Adrenal gland (tissue), 9 donors: ENCODE measurements at regions not wholly inside any gene's neighbourhood (a gene's known extent, or its start where the extent isn't known, plus 50 kb on each side); places are given as distances from the start of the nearest gene placed in this dataset.

Experiments
- DNase-seq, 7 donors: peaks; one replicate each; pipeline ENCODE4 v3.0.0-alpha.2; 2019 to 2020
- H3K27ac ChIP-seq, 5 donors: fragments of 200-600 bp; sonication (generic) in 4 of 5; 1 replicate in 3 of 5; 2 replicates in 2 of 5; pipeline versions ENCODE4 v1.5.1 to v1.8.0; 2016 to 2020; ENCODE audit warnings: mild to moderate bottlenecking in 1 of 5
- H3K27me3 ChIP-seq: fragments of 200-600 bp; 2 replicates; pipeline ENCODE4 v1.8.0; 2021
- H3K36me3 ChIP-seq, 2 donors: fragments of 200-600 bp; replicated peaks in 1 of 2; 1 replicate in 1 of 2; 2 replicates in 1 of 2; pipeline versions ENCODE4 v1.5.1 to v1.8.0; 2018 to 2022
- H3K4me1 ChIP-seq, 2 donors: fragments of 200-600 bp; replicated peaks in 1 of 2; 1 replicate in 1 of 2; 2 replicates in 1 of 2; pipeline versions ENCODE4 v1.5.1 to v1.8.0; 2018 to 2021
- H3K4me3 ChIP-seq, 4 donors: fragments of 200-600 bp; sonication (generic) in 3 of 4; one replicate each; pipeline ENCODE4 v1.5.1; 2016 to 2018
- H3K9me3 ChIP-seq, 3 donors: fragments of 200-600 bp; sonication (generic) in 1 of 3; replicated peaks in 1 of 3; 1 replicate in 2 of 3; 2 replicates in 1 of 3; pipeline versions ENCODE4 v1.5.1 to v1.8.0; 2016 to 2021
- CTCF ChIP-seq, 6 experiments: fragments of 450-650 bp in 4 of 6; fragments of 200-600 bp in 2 of 6; sonication (generic) in 1 of 6; IDR thresholded peaks; 1 replicate in 5 of 6; 2 replicates in 1 of 6; pipeline versions ENCODE4 v1.5.1 to v1.8.0; 2016 to 2021; ENCODE audit warnings: antibody characterized with exemption in 6 of 6, mild to moderate bottlenecking in 2 of 6, moderate library complexity in 1 of 6
- POLR2A ChIP-seq, 2 donors: fragments of 450-650 bp; IDR thresholded peaks; one replicate each; pipeline ENCODE4 v1.6.1; 2017; ENCODE audit warnings: antibody characterized with exemption in 2 of 2, mild to moderate bottlenecking in 2 of 2, moderate library complexity in 1 of 2
- WGBS, 4 donors: extraction: QIAGEN DNeasy Blood & Tissue Kit in 2 of 4; methylation state at CpG; one replicate each; pipeline versions ENCODE4 v1.1.5 to v1.1.7; 2013 to 2017; 5-methylcytosine and 5-hydroxymethylcytosine counted together
- intact Hi-C, 2 donors: fragments of 100-400 bp; cut with DNase I; formaldehyde crosslinking; loops; one replicate each; pipeline versions ENCODE4 v1.14.1 to v1.15.0; 2022 to 2023
- donor health status: healthy with polysubstance abuse.
- donor health status: Bipolar disorder and iron deficiency.
- donor health status: DM: yes; HTN: yes; CAD: no.
- donor health status: DM: no; HTN: no; CAD: no.
- donor health status: DM: no; HTN: no; CAD: no.

- no peaks in the 10 kb centered on the region for H3K4me1 ChIP-seq
- TF ChIP-seq POLR2A (IDR thresholded peaks at IDR 0.05) (no peak), CTCF (IDR thresholded peaks at IDR 0.05) (no peak)
- no peak overlapping the region for H3K27ac ChIP-seq
- H3K27me3 ChIP-seq, result no peaks in the 10 kb centered on the region
- WGBS, 4 donors, result 75 to 80% (median 77%) methylated on average over 10 to 15 of the region's 15 CpGs
- H3K4me3 ChIP-seq, result no peak overlapping the region
- no peaks in the 10 kb centered on the region for H3K36me3 ChIP-seq
- peak in 1 of 7 donors; percentile 15 for DNase-seq
- no peaks in the 10 kb centered on the region for H3K9me3 ChIP-seq
- intact Hi-C loops, result no loop called here
These were observed 393.4 kb downstream of the MATN1 start for GRCh38 chr1:30329802-30330557.

- DNase-seq, result peak in 1 of 7 donors; percentile 34
- TF ChIP-seq CTCF (IDR thresholded peaks at IDR 0.05) (no peak), POLR2A (IDR thresholded peaks at IDR 0.05) (no peak)
- no peak overlapping the region for H3K4me3 ChIP-seq
- H3K4me1 ChIP-seq, result no peaks in the 10 kb centered on the region
- H3K36me3 ChIP-seq, result no peaks in the 10 kb centered on the region
- H3K9me3 ChIP-seq, result no peaks in the 10 kb centered on the region
- no peak overlapping the region for H3K27ac ChIP-seq
- intact Hi-C loops, result no loop called here
- no peaks in the 10 kb centered on the region for H3K27me3 ChIP-seq
- 70 to 87% (median 82%) methylated on average over 9 to 12 of the region's 12 CpGs for WGBS, 4 donors
These were observed 394.1 kb downstream of the MATN1 start for GRCh38 chr1:30329263-30329753.

- Histone ChIP-seq H3K27ac (no peak overlapping the region), H3K4me3 (no peak overlapping the region), H3K4me1 (no peaks in the 10 kb centered on the region), H3K27me3 (no peaks in the 10 kb centered on the region), H3K9me3 (no peaks in the 10 kb centered on the region), H3K36me3 (no peaks in the 10 kb centered on the region)
- intact Hi-C loops, result no loop called here
- DNase-seq, result peak in 1 of 7 donors; percentile 49
- no peak for TF ChIP-seq POLR2A (IDR thresholded peaks at IDR 0.05)
- TF ChIP-seq CTCF (IDR thresholded peaks at IDR 0.05), result no peak
- 66 to 95% (median 75%) methylated on average over 7 to 9 of the region's 9 CpGs for WGBS, 4 donors
These were observed 394.8 kb downstream of the MATN1 start for GRCh38 chr1:30328401-30329262.

- peak in 1 of 7 donors; percentile 33 for DNase-seq
- WGBS, 4 donors, result 71 to 100% (median 95%) methylated on average over 1 to 2 of the region's 2 CpGs
- Histone ChIP-seq H3K4me3 (no peak overlapping the region), H3K36me3 (no peaks in the 10 kb centered on the region), H3K27me3 (no peaks in the 10 kb centered on the region), H3K27ac (no peak overlapping the region), H3K4me1 (no peaks in the 10 kb centered on the region), H3K9me3 (no peaks in the 10 kb centered on the region)
- no peak for TF ChIP-seq POLR2A (IDR thresholded peaks at IDR 0.05)
- TF ChIP-seq CTCF (IDR thresholded peaks at IDR 0.05), result no peak
- intact Hi-C loops, result no loop called here
These were observed 395.4 kb downstream of the MATN1 start for GRCh38 chr1:30328100-30328370.
